HL-60 (cell line): ENCODE measurements at regions not wholly inside any gene's neighbourhood (a gene's known extent, or its start where the extent isn't known, plus 50 kb on each side); places are given as distances from the start of the nearest gene placed in this dataset.

Source experiments
- CTCF ChIP-seq: IDR thresholded peaks from one replicate; pipeline ENCODE4 v1.5.1; 2011; ENCODE audit warnings: low read length, control low read depth, inconsistent platforms; ENCODE audit not compliant: insufficient read depth
- GABPA ChIP-seq: IDR thresholded peaks from 2 replicates; pipeline ENCODE4 v1.6.1; 2012; ENCODE audit warnings: low read depth

- TF ChIP-seq CTCF (no peak), GABPA (no peak)
Measured at GRCh38 chr16:26382586-26382985, 684.1 kb upstream of the C16orf82 start.
